Fibroblast of lung (primary cell): ENCODE measurements at regions not wholly inside any gene's neighbourhood (a gene's known extent, or its start where the extent isn't known, plus 50 kb on each side); places are given as distances from the start of the nearest gene placed in this dataset.

Experiments
- EZH2 ChIP-seq: IDR thresholded peaks from 2 replicates; pipeline ENCODE4 v1.5.1; 2012; ENCODE audit warnings: low read length, control low read depth, mild to moderate bottlenecking; ENCODE audit errors: missing control alignments
- TF ChIP-seq, protein P1 (sequence below), 2 donors: IDR thresholded peaks in 1 of 2; conservative IDR thresholded peaks in 1 of 2; 1 replicate in 1 of 2; 2 replicates in 1 of 2; pipeline ENCODE4 v1.5.1; 2011 to 2012; ENCODE audit warnings: low read length in 2 of 2, control low read depth in 1 of 2, inconsistent platforms in 1 of 2, low read depth in 1 of 2, mild to moderate bottlenecking in 1 of 2

DNA sequence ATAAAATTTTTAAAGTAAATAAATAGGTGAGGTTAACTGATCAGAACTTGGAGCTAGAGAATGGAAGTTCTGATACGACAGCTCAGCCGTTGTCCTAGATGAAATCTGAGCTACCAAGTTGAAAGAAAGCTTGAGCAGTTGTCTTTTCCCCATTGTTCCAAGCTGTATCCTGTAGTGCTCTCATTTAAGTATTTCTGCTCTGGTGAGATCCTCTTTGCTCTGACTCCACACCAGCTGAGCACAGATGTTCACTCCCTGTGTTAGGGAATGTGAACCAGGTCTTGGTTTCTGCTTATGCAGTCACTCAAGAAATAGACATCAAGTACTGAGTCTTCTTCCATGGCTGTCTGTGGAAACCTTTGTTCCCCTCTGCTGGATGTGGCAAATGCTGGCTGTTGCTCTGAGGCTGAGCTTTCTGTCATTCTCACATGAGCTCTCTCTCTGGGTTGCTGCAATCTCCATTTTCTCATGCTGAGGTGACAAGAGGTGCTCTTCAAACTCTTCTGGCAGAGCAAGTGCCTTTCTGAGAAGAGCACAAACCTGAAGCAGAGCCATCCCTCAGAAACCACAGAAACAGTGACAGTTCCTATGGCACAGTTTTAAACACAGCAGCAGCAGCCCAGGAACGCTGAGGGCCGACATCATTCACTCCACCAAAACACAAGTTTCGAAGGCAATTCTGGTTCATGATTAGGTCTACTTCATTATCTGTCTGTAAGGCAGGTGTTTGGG is 194.1 kb downstream of the SP3 start:
- TF ChIP-seq, protein P1, sequence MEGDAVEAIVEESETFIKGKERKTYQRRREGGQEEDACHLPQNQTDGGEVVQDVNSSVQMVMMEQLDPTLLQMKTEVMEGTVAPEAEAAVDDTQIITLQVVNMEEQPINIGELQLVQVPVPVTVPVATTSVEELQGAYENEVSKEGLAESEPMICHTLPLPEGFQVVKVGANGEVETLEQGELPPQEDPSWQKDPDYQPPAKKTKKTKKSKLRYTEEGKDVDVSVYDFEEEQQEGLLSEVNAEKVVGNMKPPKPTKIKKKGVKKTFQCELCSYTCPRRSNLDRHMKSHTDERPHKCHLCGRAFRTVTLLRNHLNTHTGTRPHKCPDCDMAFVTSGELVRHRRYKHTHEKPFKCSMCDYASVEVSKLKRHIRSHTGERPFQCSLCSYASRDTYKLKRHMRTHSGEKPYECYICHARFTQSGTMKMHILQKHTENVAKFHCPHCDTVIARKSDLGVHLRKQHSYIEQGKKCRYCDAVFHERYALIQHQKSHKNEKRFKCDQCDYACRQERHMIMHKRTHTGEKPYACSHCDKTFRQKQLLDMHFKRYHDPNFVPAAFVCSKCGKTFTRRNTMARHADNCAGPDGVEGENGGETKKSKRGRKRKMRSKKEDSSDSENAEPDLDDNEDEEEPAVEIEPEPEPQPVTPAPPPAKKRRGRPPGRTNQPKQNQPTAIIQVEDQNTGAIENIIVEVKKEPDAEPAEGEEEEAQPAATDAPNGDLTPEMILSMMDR (conservative IDR thresholded peaks at IDR 0.05 in 1 of 2, IDR thresholded peaks at IDR 0.05 in 1 of 2; ENCODE audit: low read depth in 1 of 2, low read length in 2 of 2): no peak
- no peak for TF ChIP-seq EZH2
